ENCODE measurements at regions not wholly inside any gene's neighbourhood (a gene's known extent, or its start where the extent isn't known, plus 50 kb on each side); places are given as distances from the start of the nearest gene placed in this dataset.

GRCh38 chr12:84561351-84561750 is 351.2 kb downstream of the SLC6A15 start (continued):
- TF ChIP-seq ATF3 (IDR thresholded peaks at IDR 0.05; ENCODE audit: insufficient read depth, low read depth, low read length), result no peak
- TF ChIP-seq MAX (IDR thresholded peaks at IDR 0.05), result no peak
- no peak for TF ChIP-seq SP2 (IDR thresholded peaks at IDR 0.05; ENCODE audit: low read length)

Measured in H1 (cell line).